ENCODE measurements at regions not wholly inside any gene's neighbourhood (a gene's known extent, or its start where the extent isn't known, plus 50 kb on each side); places are given as distances from the start of the nearest gene placed in this dataset.

GRCh38 chr7:26563406-26563805, 271.7 kb downstream of the SNX10 start:
- TF ChIP-seq POLR2A (IDR thresholded peaks at IDR 0.05; ENCODE audit: low read length) = no peak
- no peak for TF ChIP-seq GATA1 (IDR thresholded peaks at IDR 0.05; ENCODE audit: low read depth, low read length)
